Cerebellar cortex (tissue), 1 donor: ENCODE measurements at regions not wholly inside any gene's neighbourhood (a gene's known extent, or its start where the extent isn't known, plus 50 kb on each side); places are given as distances from the start of the nearest gene placed in this dataset.
"Not testable (repeated sequence)": the region's sequence is repeated elsewhere in the genome, so short reads cannot be mapped to it uniquely, and the experiment has no call there.

ENCODE experiments used
- DNase-seq: peaks from one replicate; pipeline ENCODE4 v3.0.0-alpha.2; 2015; ENCODE audit warnings: low spot score

GRCh38 chrX:122055979-122056715 is 1008.7 kb downstream of the GLUD2 start:
- peak; percentile 0 for DNase-seq

- no peak for DNase-seq
Observed at GRCh38 chrX:122076241-122076640, 1028.8 kb downstream of the GLUD2 start.

DNA sequence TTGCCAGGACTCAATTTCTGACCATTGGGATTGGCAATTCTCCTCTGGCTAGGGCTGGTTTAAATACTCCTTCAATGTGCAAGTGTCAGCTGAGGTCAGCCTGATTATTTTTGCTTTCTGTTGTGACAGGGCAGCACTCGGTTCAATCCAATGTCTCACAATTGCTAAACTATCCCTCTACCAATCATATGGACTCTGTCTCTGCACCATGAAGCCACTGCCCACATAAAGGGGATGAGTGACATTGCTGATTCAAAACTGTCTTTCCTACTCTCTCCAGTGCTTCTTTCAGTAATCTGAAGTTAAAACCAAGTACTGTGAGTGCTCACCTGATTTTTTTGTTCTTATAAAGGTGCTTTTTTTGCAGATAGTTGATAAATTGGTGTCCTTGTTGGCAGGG is 1030.7 kb downstream of the GLUD2 start:
- DNase-seq = no peak

- DNase-seq = no peak
Observed at GRCh38 chrX:122087341-122087740, 1039.9 kb downstream of the GLUD2 start.

DNA sequence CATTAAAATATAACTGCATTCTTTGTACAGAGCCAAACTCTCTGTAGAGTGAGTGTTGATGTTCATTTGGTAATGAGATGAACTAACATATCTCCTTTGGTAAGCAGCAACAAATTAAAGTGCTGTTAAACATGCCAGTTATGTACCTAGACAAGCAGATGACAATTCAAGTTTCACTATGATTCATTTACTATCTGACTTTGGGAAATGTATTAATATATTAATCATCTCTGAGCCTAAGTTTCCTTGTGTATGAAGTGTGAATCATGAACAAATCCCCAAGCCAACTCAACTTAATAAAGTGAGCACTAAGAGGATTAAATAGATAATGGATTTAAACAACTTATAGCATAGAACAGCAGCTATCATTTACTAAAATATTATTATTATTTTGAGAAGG is 1044.2 kb downstream of the GLUD2 start:
- DNase-seq = no peak

DNA sequence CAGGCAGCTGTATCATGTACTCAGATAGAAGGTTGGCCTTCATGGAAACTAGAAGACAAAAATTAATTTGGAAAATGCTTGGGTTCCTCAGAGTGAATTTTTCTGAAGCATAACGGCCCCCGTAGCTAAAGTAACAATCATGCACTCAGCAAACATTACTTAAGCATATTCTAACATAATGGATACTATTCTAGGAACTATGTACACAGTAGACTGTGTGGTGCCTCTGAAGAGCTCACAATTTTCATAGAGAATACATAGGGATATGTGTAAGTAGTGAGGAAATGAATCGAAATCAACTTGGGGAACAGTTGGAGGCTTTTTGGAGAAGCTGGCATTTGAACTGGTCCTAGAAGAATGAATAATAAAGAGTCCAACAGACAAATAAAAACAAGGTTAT is 1045.0 kb downstream of the GLUD2 start:
- DNase-seq = no peak

DNA sequence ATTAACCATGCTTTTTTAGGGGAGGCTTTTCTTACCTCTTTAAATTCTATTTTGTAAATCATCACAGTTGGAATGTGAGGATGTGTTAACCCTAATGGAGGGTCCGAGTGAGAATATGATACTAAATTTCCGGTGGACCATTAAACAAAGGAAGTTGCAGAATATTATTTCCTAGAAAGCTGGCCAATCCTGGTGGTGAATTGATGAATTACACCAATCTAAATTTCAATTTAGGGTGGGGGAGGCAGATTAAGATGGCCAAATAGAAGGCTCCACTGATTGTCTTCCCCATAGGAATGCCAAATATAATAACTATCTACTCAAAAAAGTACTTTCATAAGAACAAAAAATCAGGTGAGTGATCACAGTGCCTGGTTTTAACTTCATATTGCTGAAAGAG is 1045.6 kb downstream of the GLUD2 start:
- DNase-seq = no peak

DNA sequence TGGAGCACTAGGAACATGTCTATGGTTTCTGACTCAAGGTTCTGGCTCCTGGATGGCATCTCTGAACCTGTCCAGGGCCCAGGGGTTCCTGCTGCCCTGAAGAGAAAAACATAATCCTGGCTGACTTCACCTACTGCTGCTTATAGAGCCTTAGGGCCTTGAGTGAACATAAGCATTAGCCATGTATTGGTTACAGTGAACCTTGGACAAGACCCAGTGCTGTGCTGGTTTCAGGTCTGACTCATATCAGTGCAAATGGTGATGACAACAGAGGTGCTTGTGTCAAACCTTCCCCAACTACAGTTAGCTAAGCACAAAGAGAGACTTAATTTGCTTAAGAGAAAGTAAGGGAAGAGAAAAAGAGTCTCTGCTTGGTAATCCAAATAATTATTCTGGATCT is 1047.2 kb downstream of the GLUD2 start:
- no peak for DNase-seq

GRCh38 chrX:122113376-122113775 is 1066.0 kb downstream of the GLUD2 start:
- DNase-seq = no peak

GRCh38 chrX:122113896-122114295 is 1066.5 kb downstream of the GLUD2 start:
- no peak for DNase-seq

DNA sequence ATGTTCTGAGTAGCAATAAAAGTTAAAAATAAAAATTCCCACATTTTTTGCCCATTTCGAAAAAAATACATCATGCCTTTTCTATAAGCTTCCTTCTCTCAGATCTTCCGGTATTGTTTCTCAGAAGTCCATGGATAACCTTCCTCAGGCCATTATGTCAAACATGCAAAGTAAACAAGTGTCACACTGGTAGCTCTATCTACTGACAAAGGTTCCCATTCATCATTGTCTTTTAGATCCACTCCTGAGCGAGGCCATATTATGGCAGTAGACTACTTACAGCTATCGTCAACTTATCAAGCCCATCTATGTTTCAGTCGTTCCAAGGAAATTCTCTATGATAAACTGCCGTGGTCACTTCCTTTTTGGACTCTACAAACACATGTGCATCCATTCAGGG is 1068.2 kb downstream of the GLUD2 start:
- no peak for DNase-seq

DNA sequence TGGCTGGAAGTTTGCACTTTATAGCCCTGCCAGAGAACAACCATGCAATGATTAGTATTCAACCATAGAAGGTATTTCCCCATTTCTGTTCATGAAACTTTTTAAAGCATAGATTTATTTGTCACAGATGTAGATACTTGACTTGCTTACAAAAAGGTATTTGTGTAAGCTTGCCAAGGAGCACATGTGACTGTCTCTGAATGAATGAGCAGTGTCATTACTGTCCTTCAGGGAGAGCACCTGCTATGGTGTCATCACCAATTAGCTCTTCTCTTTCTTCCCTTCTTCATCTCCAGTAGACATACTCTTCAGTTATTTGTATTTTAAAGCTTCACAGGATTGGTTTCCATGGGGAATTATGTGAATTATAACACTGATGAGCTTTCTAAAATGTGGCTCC is 1064.7 kb upstream of the GRIA3 start:
- DNase-seq = no peak

- no peak for DNase-seq
Observed at GRCh38 chrX:122122274-122122673, 1061.8 kb upstream of the GRIA3 start.

- DNase-seq = no peak
Observed at GRCh38 chrX:122133478-122133877, 1050.6 kb upstream of the GRIA3 start.

- DNase-seq = no peak
Observed at GRCh38 chrX:122134291-122134690, 1049.8 kb upstream of the GRIA3 start.

DNA sequence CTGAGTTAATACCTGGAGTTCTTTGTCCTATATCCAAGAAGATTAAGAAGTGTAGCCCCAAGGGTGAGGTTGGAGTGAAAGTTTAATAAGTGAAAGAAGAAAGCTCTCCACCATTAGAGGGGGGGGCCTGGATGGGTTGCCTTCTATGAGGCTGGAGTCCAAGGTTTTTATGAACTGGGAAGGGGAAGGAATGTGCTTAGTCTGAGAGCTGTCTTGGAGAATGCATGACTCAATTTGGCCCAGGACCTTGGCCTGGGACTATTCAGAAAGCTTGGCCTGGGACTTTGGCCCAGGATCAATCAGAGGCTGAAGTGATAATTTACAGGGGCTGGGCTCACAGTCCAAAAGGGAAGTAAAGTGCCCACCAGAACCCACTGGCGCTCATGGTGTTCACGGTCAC is 1049.0 kb upstream of the GRIA3 start:
- DNase-seq = no peak

GRCh38 chrX:122140219-122140618 is 1043.9 kb upstream of the GRIA3 start:
- not testable (repeated sequence) for DNase-seq

- DNase-seq = no peak
Observed at GRCh38 chrX:122154019-122154418, 1030.1 kb upstream of the GRIA3 start.

DNA sequence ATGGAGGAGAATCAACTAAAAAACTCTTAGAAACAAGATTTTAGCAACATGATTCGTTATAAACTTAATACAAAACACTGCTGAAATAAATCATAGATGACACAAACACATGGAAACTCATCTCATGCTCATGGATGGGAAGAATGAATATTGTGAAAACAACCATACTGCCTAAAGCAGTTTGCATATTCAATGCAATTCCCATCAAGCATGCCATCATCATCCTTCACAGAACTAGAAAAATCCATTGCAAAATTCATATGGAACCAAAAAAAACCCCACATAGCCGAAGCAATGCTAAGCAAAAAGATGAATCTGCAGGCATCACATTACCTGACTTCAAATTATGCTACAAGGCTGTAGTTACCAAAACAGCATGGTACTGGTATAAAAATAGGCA is 1015.8 kb upstream of the GRIA3 start:
- DNase-seq = no peak

- no peak for DNase-seq
Observed at GRCh38 chrX:122184791-122185190, 999.3 kb upstream of the GRIA3 start.

- peak; percentile 7 for DNase-seq
Observed at GRCh38 chrX:122187069-122187713, 996.9 kb upstream of the GRIA3 start.

GRCh38 chrX:122188751-122189150 is 995.3 kb upstream of the GRIA3 start:
- DNase-seq = no peak

DNA sequence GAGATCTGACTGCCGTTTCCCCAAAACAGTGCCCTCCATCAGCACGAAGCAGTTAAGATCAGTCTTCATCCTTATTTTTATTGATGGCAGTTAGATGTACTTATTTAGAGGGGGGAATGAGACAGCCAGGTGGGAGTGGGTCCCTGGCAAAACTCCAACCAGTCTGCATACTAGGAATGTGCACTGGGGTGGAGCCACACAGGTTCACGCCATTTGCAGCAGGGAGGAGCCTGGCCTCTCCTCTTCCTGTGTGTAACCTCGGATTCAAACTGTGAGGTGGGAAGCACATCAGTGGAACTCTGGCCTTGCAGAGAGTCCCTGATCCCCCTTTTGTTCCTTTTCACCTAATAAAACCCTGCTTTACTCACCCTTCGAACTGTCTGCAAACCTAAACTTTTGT is 987.7 kb upstream of the GRIA3 start:
- DNase-seq = no peak

GRCh38 chrX:122203399-122203798 is 980.7 kb upstream of the GRIA3 start:
- DNase-seq = no peak
